H9 (cell line): ENCODE measurements at regions not wholly inside any gene's neighbourhood (a gene's known extent, or its start where the extent isn't known, plus 50 kb on each side); places are given as distances from the start of the nearest gene placed in this dataset.

Source experiments
- DNase-seq: peaks from one replicate; pipeline ENCODE4 v3.0.0-alpha.2; 2017
- H2AFZ ChIP-seq: one replicate; pipeline ENCODE4 v1.6.1; 2013; ENCODE audit warnings: mild to moderate bottlenecking, low read length, control low read depth, moderate library complexity
- H2AK5ac ChIP-seq: 2 replicates; pipeline ENCODE4 v1.6.1; 2013; ENCODE audit warnings: low read length, control low read depth, mixed read lengths; ENCODE audit not compliant: insufficient read length
- H2BK120ac ChIP-seq: one replicate; pipeline ENCODE4 v1.6.1; 2013; ENCODE audit warnings: low read depth, mild to moderate bottlenecking, low read length, control low read depth, inconsistent platforms; ENCODE audit not compliant: poor library complexity, severe bottlenecking
- H2BK12ac ChIP-seq: 2 replicates; pipeline ENCODE4 v1.6.1; 2013; ENCODE audit warnings: low read length, control low read depth, mixed read lengths, low read depth; ENCODE audit not compliant: insufficient read length
- H2BK15ac ChIP-seq: 2 replicates; pipeline ENCODE4 v1.6.1; 2013; ENCODE audit warnings: low read depth, low read length, control low read depth
- H2BK20ac ChIP-seq: one replicate; pipeline ENCODE4 v1.6.1; 2013; ENCODE audit warnings: low read depth, mild to moderate bottlenecking, low read length, control low read depth, inconsistent platforms; ENCODE audit not compliant: poor library complexity, severe bottlenecking
- H2BK5ac ChIP-seq: 2 replicates; pipeline ENCODE4 v1.6.1; 2013; ENCODE audit warnings: low read length, control low read depth, mixed read lengths; ENCODE audit not compliant: insufficient read length
- H3K14ac ChIP-seq: 2 replicates; pipeline ENCODE4 v1.6.1; 2013; ENCODE audit warnings: low read length, control low read depth; ENCODE audit not compliant: insufficient read depth
- H3K18ac ChIP-seq: 2 replicates; pipeline ENCODE4 v1.6.1; 2013; ENCODE audit warnings: low read depth, mild to moderate bottlenecking, mixed read lengths, low read length, control low read depth; ENCODE audit not compliant: insufficient read length
- H3K23ac ChIP-seq: 2 replicates; pipeline ENCODE4 v1.6.1; 2013; ENCODE audit warnings: low read length, control low read depth, mixed read lengths, low read depth; ENCODE audit not compliant: insufficient read length
- H3K23me2 ChIP-seq: 2 replicates; pipeline ENCODE4 v1.6.1; 2013; ENCODE audit warnings: low read depth, mild to moderate bottlenecking, mixed read lengths, low read length, control low read depth; ENCODE audit not compliant: insufficient read length, poor library complexity, severe bottlenecking
- H3K27ac ChIP-seq: 2 replicates; pipeline ENCODE4 v1.5.1; 2013; ENCODE audit warnings: low read length, control low read depth, mixed read lengths, low read depth; ENCODE audit not compliant: insufficient read length
- H3K27me3 ChIP-seq: 2 replicates; pipeline ENCODE4 v1.6.1; 2013; ENCODE audit warnings: low read length, control low read depth, inconsistent platforms; ENCODE audit not compliant: insufficient read depth
- H3K4ac ChIP-seq: 2 replicates; pipeline ENCODE4 v1.6.1; 2013; ENCODE audit warnings: low read depth, mild to moderate bottlenecking, control low read depth, inconsistent platforms, low read length, moderate library complexity
- H3K4me1 ChIP-seq: 2 replicates; pipeline ENCODE4 v1.6.1; 2013; ENCODE audit warnings: low read length, control low read depth, inconsistent platforms; ENCODE audit not compliant: insufficient read depth
- H3K4me2 ChIP-seq: 2 replicates; pipeline ENCODE4 v1.6.1; 2013; ENCODE audit warnings: low read length, control low read depth, mixed read lengths; ENCODE audit not compliant: insufficient read length, insufficient read depth
- H3K56ac ChIP-seq: 2 replicates; pipeline ENCODE4 v1.6.1; 2013; ENCODE audit warnings: low read depth, mild to moderate bottlenecking, mixed read lengths, low read length, control low read depth; ENCODE audit not compliant: insufficient read length
- H3K79me1 ChIP-seq: 2 replicates; pipeline ENCODE4 v1.6.1; 2013; ENCODE audit warnings: low read depth, mild to moderate bottlenecking, moderate library complexity, low read length, control low read depth, inconsistent platforms; ENCODE audit not compliant: insufficient read depth, poor library complexity, severe bottlenecking
- H3K79me2 ChIP-seq: 2 replicates; pipeline ENCODE4 v1.6.1; 2013; ENCODE audit warnings: low read length, control low read depth, inconsistent platforms; ENCODE audit not compliant: insufficient read depth
- H3K9ac ChIP-seq: 2 replicates; pipeline ENCODE4 v1.6.1; 2013; ENCODE audit warnings: low read length, control low read depth, mixed read lengths; ENCODE audit not compliant: insufficient read length; ENCODE audit errors: extremely low read depth
- H3K9me3 ChIP-seq: one replicate; pipeline ENCODE4 v1.6.1; 2013; ENCODE audit warnings: low read depth, low read length, inconsistent platforms; ENCODE audit not compliant: control insufficient read depth
- H3T11ph ChIP-seq: one replicate; pipeline ENCODE4 v1.6.1; 2013; ENCODE audit warnings: mild to moderate bottlenecking, low read length, control low read depth, inconsistent platforms
- H4K20me1 ChIP-seq: one replicate; pipeline ENCODE4 v1.6.1; 2013; ENCODE audit not compliant: control insufficient read depth, insufficient read length, insufficient read depth
- H4K5ac ChIP-seq: 2 replicates; pipeline ENCODE4 v1.6.1; 2013; ENCODE audit warnings: low read depth, mild to moderate bottlenecking, mixed read lengths, low read length, control low read depth; ENCODE audit not compliant: insufficient read length
- H4K8ac ChIP-seq: replicated peaks from 2 replicates; pipeline ENCODE4 v1.6.1; 2013; ENCODE audit warnings: low read length, control low read depth, mixed read lengths, low read depth; ENCODE audit not compliant: insufficient read length
- H4K91ac ChIP-seq: 2 replicates; pipeline ENCODE4 v1.6.1; 2013; ENCODE audit warnings: low read depth, mild to moderate bottlenecking, moderate library complexity, mixed read lengths, low read length, control low read depth; ENCODE audit not compliant: insufficient read length
- H3K27ac Mint-ChIP-seq, 3 experiments: 2 replicates in 2 of 3; 3 replicates in 1 of 3; pipeline ENCODE4 v1.8.0; 2020 to 2021; ENCODE audit warnings: mixed read lengths in 3 of 3, mild to moderate bottlenecking in 1 of 3, moderate library complexity in 1 of 3
- H3K27me3 Mint-ChIP-seq: 2 replicates; pipeline ENCODE4 v1.8.0; 2021; ENCODE audit warnings: low read depth, mild to moderate bottlenecking, moderate library complexity, mixed read lengths
- H3K36me3 Mint-ChIP-seq, 3 experiments: 2 replicates in 2 of 3; 3 replicates in 1 of 3; pipeline ENCODE4 v1.8.0; 2020 to 2021; ENCODE audit warnings: low read depth in 3 of 3, mixed read lengths in 3 of 3; ENCODE audit not compliant: insufficient read depth in 1 of 3
- H3K4me1 Mint-ChIP-seq, 2 experiments: 2 replicates each; pipeline ENCODE4 v1.8.0; 2020; ENCODE audit warnings: mixed read lengths in 2 of 2
- H3K4me3 Mint-ChIP-seq, 2 experiments: 2 replicates in 1 of 2; 3 replicates in 1 of 2; pipeline ENCODE4 v1.8.0; 2020 to 2021; ENCODE audit warnings: mild to moderate bottlenecking in 2 of 2, mixed read lengths in 2 of 2, moderate library complexity in 1 of 2
- H3K9me3 Mint-ChIP-seq, 2 experiments: 2 replicates in 1 of 2; 3 replicates in 1 of 2; pipeline ENCODE4 v1.8.0; 2020; ENCODE audit warnings: mild to moderate bottlenecking in 2 of 2, mixed read lengths in 2 of 2, moderate library complexity in 1 of 2
- WGBS: extraction: QIAGEN DNeasy Blood & Tissue Kit; methylation state at CpG from one replicate; pipeline ENCODE4 v1.1.7; 2013; ENCODE audit warnings: missing lambda C conversion rate, low lambda C conversion rate, mixed read lengths; ENCODE audit not compliant: insufficient read length; ENCODE audit errors: extremely low coverage; 5-methylcytosine and 5-hydroxymethylcytosine counted together
- TF ChIP-seq, protein P1 (sequence below): fragments of 200-600 bp; sonication (generic); conservative IDR thresholded peaks from 3 replicates; pipeline ENCODE4 v1.8.0; 2021; ENCODE audit warnings: antibody characterized with exemption, mild to moderate bottlenecking

DNA sequence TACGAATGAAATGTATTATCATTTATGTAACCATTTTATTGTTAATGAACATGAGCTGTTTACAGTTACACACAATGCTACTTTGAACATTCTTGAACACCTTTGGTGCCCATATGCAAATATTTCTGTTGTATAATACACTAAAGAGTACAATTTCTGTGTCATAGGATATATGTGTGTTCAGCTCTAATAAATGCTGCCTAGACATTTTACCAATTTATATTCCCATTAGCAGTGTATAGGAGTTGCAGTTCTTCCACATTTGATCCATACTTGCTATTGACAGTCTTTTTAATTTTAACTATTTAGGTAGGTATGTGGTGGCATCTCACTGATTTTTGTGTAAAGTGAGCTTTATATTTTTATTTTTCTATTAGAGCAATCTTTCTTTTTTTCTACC, 331.8 kb downstream of the ZIC1 start:
- Histone ChIP-seq H3K23me2 (no peaks in the 10 kb centered on the region), H2BK15ac (no peak overlapping the region), H3K27ac (no peak overlapping the region), H2BK120ac (no peak overlapping the region), H3K9ac (no peak overlapping the region), H3T11ph (no peak overlapping the region), H3K9me3 (no peaks in the 10 kb centered on the region), H4K91ac (no peak overlapping the region), H3K4me2 (no peak overlapping the region), H4K20me1 (no peaks in the 10 kb centered on the region), H2BK5ac (no peak overlapping the region), H3K56ac (no peak overlapping the region), H3K4ac (no peak overlapping the region), H3K4me1 (no peaks in the 10 kb centered on the region), H3K27me3 (no peaks in the 10 kb centered on the region), H4K8ac (no peak overlapping the region), H2AK5ac (no peak overlapping the region), H2BK12ac (no peak overlapping the region), H3K18ac (no peak overlapping the region), H3K14ac (no peak overlapping the region), H3K79me1 (no peaks in the 10 kb centered on the region), H3K23ac (no peak overlapping the region), H3K79me2 (no peaks in the 10 kb centered on the region), H2BK20ac (no peak overlapping the region), H4K5ac (no peak overlapping the region), H2AFZ (no peak overlapping the region)
- Mint-ChIP-seq H3K4me1 (peaks cover 2 to 3% of the 10 kb centered on the region in 2 experiments; a peak in 2 of 4 replicates), H3K27ac (no peak overlapping the region), H3K36me3 (no peaks in the 10 kb centered on the region), H3K27me3 (no peaks in the 10 kb centered on the region), H3K9me3 (no peaks in the 10 kb centered on the region), H3K4me3 (no peak overlapping the region)
- TF ChIP-seq, protein P1, sequence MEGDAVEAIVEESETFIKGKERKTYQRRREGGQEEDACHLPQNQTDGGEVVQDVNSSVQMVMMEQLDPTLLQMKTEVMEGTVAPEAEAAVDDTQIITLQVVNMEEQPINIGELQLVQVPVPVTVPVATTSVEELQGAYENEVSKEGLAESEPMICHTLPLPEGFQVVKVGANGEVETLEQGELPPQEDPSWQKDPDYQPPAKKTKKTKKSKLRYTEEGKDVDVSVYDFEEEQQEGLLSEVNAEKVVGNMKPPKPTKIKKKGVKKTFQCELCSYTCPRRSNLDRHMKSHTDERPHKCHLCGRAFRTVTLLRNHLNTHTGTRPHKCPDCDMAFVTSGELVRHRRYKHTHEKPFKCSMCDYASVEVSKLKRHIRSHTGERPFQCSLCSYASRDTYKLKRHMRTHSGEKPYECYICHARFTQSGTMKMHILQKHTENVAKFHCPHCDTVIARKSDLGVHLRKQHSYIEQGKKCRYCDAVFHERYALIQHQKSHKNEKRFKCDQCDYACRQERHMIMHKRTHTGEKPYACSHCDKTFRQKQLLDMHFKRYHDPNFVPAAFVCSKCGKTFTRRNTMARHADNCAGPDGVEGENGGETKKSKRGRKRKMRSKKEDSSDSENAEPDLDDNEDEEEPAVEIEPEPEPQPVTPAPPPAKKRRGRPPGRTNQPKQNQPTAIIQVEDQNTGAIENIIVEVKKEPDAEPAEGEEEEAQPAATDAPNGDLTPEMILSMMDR = no peak
- no CpG with 5 or more reads among the region's 1 CpG for WGBS
- no peak for DNase-seq
